GM21423 (cell line): ENCODE measurements at regions not wholly inside any gene's neighbourhood (a gene's known extent, or its start where the extent isn't known, plus 50 kb on each side); places are given as distances from the start of the nearest gene placed in this dataset.

ENCODE experiments used
- ATAC-seq: cut with Tn5 transposase; IDR thresholded peaks from one replicate; pipeline ENCODE4 v1.9.1; 2021; ENCODE audit warnings: mild to moderate bottlenecking, moderate library complexity; ENCODE audit not compliant: unreplicated experiment

DNA sequence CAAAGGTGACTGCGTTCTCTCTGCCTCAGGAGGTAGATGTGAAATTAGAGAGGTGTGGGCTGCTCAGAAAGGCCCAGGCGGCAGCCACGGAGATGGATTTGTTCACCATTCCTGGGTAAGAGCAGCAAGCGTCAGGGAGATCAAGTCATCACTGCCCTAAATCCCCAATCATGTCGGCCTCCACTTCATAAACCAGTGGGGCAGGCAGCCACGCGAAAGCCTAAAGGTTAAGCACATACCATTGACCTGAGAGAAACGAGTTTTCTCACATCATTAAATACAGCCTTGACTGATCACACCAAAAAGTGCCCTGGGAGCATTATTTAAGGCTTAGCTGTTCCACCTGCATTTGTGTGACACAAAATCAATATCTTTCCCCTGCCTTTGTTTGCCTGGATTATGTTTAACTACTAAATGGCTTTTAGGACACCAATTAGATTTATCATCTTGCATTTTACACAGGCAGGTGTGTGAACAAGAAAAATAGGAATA, 50.7 kb upstream of the FOXB1 start:
- ATAC-seq: no peak

DNA sequence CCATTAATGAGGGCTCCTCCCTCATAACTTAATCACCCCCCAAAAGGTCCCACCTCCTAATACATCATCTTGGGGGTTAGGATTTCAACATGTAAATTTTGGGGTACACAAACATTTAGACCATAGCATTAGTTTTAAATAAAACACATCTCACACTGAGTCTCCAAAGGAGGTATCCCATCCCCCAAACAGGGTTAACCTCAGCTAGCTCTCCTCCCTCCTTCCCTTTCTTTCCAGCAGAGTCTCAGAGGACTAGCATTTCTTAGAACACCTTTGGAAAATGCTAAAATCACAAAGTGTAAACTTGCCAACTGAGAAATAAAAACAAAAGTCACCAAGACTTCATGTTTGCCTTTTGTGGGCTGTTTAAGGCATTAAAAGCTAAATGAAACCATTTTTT, 51.2 kb upstream of the FOXB1 start:
- no peak for ATAC-seq

DNA sequence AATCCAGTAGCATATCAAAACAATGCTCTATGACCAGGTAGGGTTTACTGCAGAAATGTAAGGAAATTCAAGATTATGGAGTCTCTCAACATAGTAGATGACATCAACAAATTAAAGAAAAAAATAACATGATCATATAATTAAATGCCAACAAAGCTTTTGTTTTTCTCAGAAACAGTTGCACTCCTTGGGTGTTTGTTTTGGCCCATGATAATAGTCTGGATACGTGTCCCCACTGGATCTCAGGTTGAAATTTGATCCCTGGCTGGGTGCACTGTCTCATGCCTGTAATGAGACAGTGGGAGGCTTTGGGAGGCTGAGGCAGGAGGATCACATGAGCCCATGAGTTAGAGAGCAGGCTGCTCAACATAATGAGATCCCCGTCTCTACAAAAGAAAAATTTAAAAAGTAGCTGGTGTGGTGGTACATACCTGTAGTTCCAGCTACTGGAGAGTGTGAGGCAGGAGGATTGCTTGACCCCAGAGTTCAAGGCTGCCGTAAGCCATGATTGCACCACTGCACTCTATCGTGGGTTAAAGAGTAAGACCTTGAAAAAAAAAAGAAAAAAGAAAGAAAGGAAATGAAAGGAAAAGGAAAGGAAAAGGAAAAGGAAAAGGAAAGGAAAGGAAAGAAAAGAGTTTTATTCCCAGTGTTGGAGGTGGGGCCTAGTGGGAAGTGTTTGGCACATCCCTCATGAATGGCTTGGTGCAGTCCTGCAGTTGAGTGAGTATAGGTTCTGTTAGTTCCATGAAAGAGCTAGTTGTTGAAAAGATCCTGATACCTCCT, 53.3 kb upstream of the FOXB1 start:
- ATAC-seq: no peak

DNA sequence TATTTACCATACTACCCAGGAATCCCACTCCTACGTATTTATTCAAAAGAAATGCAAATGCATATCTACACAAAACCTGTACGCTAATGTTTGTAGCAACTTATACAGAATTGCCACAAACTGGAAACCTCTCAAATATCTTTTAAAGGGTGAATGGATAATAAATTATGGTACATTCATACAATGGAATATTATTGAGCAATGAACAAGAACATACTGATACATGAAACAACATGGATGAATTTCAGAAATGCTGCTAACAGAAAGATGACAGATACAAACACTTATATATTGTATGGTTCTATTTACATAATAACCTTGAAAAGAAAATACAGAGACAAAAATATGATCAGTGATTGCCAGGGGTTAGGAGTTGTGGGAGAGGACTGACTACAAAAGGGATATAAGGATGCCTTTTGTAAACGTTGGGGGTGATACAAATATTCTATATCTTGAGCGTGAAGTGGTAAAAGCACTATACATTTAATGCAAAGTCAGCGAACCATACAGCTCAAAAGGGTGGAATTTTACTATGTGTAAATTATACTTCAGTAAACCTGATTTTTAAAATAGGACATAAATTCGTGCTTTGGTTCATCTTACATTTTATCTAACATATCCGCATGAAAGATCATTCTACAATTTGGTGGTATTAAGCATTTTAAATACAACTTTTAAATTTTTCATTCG, 55.0 kb upstream of the FOXB1 start:
- ATAC-seq: no peak

DNA sequence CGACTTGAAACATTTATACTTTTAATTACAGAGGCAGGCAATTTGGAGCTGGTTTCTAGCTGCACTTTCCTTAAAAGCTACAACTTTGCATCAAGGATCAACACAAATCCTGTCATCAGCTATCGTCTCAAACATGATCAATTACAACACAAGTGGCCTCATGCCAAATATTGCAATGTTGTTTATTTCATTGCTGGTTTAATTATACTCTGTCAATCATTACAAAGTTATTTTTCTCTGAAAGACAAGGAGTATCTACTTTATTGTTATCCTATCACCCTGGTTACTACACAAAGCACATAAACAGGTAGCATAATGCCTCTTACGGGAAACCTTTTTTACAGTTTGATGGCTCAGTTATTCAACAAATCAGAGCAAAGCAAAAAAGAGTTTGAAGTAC, 58.0 kb upstream of the FOXB1 start:
- ATAC-seq: no peak

DNA sequence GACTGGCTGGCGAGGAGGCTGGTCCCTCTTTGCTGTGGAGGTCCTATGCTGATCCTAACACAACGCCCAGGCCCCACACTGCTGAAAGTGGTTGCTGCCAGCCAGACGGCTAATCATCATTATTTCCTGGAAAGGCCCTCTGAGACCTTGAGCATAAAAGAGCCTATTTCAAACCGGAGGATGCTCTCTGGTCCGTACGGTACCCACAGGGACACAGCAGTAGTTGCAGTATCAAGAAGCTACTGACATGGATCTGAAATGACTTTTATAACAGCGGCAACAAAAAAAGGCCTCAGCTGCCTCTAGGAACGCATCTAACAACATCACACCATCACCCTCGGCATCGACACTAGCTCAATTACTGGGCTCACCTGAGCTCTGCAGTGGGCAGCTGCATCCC, 59.1 kb upstream of the FOXB1 start:
- ATAC-seq: no peak

DNA sequence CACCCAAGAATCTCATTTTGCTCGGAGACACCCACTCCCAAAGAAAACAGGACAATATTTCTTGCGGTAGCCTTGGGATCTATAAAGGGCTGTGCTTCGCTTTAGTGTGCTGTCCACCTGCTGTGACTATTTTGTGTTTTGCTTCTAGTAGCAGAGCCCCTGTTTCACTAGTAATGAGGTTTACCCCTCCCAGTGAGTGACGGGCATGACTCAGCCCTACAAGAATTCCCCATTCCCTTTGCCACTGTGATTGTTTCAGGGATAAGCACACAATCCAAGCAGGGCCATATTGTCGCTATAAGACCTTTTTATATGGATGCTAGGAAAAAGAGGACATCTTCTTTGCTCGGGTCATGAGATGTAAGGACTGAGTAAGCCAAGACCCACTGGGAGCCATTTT, 62.5 kb upstream of the FOXB1 start:
- ATAC-seq: no peak

DNA sequence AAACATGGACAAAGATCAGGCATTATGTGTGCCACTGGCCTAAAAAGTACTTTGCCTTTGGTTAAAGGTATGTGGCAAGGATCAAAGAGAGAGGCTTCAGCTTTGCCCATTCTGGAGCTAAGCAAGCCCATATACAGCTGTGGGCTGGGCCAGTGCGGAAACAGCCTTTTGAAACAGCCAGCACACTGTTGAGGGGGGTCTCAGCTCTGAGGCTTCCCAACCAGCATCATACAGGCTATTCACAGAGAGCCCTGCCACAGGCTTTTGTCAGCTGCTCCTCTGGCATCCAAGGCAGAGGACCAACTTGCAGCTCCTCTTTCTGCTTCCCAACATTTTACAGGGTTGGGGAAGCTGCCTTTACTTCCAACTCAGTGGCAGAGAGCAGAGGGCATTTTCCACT, 63.2 kb upstream of the FOXB1 start:
- no peak for ATAC-seq

DNA sequence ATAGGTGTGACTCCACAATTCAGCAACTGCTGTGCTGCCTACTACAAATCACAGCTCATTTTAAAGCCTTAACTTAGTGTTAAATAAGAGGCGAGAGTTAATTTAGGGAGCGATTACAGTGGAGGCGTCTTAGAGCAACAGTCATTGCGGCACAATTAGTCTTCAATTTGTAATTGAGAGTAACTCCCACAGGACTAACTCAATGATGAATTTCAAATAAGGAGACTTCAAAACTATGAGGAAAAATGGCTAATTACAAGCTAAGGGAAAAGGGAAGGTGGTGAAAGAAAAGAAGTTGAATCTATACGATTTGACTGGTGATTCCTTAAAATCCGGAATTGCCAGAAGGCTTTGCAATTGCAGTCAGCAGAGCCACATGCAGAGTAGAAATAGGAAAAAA, 63.7 kb upstream of the FOXB1 start:
- no peak for ATAC-seq

DNA sequence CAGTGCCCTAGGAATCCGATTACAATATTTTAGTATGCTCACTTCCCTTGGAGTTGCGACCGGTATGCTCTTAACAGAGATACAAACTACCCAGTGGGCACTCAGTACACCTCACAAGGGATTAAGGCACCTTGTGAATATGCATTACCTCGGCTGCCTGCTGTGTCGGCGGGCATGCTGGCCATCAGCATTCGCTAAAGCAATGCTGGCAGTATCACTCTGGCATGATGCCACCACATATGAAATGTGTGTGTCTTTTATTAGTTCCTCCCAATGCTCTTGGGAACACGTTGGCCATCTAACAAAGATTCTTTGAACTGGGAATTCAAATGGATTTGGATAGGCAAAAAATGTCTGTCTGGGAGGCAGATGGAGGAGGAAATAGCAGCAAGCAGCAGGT, 67.4 kb upstream of the FOXB1 start:
- no peak for ATAC-seq

DNA sequence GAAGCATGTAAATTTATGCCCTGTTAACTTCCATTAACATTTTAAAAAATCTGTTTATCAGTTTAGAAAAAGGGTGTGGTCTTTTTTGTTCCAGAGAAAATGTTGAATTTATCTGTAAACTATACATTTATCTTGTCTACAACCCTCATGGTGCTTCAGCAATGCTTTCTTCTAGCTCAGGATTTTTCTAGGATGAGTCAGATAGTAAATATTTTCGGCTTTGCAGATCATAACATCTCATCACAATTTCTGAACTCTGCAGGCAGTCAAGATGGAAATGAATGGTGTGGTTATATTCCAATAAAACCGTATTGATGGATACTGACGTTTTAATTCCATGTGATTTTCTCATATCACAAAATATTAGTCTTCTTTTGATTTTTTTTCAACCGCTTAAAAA, 70.5 kb upstream of the FOXB1 start:
- ATAC-seq: no peak

DNA sequence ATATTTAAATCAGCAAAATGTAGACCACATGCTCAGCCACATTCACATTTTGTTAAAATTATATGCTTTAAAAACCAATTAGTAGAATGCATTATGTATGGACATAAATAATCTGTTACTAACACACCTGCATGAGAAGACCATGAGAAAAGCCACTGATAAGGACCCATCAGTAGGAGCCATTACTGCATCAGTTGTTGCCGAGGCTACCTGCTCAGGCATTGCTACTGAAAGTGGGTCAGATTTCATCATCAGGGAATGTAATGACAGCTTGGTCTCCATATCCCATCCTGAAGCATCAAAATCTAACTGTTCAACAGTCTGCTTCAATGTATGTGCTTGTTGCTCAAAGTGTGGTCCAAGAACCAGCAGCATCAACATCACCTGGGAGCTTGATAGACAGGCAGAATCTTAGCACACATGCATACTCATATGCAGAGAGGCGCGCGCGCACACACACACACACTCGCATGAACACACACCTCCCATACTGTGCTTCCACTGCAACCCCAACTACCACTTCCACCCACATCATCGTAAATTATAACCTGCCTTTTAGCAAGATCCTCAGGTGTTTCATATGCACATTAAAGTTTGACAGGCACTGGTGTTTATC, 72.4 kb upstream of the FOXB1 start:
- no peak for ATAC-seq

DNA sequence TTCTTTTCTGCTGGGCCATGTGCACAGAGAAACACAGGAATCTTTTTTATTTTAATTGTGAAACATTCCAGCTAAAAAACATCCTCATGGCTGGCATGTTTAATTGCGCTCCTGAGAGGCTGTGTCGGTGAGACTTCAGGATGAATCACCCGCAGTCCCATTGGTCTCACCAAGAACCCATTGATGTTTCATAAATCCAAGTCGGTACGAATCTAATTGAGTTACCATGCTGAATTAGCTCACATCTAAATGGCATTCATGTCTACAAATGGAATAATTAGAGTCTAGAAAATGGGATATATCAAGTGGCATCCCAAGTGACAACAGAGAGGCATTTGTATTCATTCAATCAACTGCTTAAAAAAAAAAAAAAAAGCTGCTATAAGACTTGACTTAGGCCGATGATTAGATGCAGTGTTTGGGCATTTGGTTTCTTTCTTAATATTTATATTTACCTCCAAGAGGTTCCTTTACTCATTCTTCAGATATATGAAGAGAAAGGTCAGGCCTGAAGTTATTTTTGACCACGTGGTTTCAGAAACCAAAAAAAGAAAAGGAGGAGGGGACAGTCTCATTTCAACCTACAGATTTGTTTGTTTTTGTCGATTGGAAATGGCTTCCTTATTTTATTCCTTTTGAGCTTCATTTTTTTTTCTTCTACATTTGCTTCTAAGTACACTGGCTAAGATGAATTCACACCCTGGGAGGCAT, 79.1 kb upstream of the FOXB1 start:
- no peak for ATAC-seq

DNA sequence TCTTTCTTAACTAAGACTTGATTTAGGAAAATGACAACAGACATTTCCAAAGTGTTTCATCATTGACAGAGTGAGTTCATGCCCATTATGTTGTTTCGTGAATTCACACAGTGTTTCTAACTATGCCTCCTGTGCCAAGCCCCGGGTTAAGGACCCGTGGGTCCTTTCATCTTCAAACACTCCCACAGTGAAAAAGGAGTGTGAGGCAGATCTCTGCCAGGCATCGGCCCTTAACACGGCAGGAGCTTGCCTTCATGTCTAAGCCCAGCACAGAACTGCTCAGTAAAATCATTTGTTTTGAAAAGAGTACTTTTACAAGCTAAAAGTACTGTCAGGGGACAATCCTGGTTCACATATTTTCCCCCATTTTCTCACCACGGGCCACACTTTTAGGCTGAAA, 80.0 kb upstream of the FOXB1 start:
- no peak for ATAC-seq

DNA sequence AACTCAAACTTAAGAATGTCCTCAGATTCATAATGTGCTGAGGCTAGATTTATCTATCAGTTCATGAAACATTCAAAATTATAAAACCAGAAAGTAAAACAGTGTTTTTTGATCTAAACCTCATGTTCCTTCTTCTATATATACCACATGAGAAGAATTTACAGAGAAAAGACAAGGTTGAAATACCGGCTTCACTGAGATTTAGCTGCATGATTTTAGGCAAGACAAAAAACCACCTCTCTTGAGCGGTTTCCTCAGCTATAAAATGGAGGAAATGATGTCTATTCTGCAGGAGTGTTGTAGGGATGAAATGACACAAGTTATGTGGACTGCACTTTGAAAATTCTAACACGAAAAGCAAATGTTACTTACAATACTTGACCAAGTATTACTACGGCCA, 80.6 kb upstream of the FOXB1 start:
- no peak for ATAC-seq

DNA sequence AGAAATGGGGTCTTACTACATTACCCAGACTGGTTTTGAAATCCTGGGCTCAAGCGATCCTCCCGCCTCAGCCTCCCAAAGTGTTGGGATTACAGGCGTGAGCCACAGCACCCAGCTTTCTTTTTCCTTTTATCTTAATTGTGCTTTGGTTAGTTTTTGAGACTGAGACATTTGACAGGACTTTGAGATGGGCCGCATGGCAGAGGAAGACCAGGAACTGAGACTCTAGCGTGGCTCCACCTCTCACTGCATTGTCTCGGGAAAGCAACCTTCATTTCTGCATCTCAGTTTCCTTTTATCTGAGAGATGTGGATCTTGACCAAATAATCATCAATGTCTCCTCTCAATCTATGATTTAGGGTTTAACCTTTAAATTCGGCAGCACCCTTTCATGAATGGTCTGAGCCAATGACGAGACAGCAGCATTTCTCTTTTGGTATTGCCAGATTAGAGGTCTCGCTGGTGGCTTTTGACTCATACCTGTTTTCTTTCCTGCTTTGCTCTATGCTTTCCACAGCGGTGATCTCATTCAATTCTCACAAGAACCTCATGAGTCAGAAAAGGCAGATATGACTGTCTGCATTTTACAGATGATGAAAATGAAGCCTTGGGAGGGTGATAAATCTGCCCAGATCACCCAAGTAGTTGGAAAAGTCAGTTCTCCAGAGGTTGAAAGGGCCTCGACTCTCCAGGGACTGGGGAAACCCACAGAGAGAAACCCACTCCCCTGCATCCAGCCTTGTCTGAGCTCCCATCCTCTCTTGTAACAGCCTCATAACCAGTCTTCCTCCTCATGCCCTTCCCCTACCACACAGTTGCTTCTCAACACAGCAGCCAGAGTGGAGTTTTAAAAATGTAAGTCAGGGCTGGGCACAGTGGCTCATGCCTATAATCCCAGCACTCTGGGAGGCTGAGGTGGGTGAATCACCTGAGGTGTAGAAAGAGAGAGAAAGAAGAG, 84.8 kb upstream of the FOXB1 start:
- ATAC-seq: peak; percentile 71

DNA sequence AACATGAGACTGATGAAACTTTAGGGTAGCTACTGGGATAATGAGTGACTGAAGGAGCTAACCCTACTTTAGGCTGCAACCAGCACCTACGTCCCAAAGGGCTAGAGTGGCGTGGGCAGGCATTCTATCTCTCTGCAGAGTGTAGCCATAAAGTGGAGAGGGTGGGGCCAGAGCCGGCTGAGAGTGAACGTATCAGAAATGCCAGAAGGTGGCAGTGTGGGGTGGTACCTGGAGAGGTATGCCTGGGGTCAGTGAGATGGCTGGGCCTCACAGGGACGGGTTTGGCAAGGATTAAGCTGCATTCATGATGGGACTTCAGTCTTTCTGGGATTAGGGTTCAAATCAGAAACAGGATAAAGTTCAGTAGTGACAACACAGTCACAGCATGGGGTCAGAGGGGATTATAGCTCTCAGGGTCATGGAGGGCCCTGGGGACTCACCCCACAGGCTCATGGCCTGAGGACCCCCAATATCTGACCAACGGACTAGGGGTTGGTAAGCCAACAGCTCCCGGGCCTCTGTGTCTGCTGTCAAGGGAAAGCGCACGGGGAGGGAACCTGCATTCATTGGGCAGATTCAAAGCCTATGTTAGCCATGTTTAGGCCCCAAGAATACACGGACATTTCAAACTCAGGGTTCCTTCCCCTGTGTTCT, 86.5 kb upstream of the FOXB1 start:
- ATAC-seq: peak; percentile 83

DNA sequence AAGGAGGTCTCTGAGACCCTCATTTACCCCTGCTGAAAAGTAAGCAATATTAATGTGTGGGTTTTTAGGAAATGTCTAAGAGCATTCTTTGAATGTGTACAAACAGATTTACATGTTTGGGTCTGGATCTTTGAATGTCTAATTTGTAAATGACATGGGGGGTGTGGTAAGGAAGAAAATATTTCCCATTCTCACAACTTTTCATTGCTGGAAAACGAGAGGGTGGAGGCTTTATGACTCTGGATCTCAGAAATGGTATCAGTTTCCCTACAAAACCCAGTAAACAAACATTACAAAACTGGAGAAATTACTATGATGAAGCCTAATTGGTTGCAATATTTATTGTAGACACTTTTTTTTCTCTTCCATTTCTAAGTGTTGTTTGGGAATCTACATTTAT, 98.1 kb upstream of the FOXB1 start:
- ATAC-seq: no peak

DNA sequence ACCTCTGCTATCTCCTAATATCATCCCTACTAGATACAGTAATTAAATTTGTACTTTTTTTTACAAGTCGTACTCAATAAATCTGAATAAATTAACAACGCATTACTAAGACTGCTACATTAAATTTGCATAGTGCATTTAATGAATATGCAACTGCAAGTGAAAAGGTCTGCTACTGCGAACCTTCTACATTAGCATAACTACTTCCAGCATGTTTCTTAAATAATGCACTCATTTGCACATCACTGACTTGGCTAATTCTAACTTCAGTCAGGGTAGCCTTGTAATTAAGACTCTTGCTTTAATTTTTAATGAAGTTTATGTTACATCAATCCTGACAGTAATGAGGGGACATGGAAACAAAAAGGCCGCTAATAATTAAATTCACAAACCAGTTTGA, 98.9 kb upstream of the FOXB1 start:
- no peak for ATAC-seq
